SK-N-MC (cell line): ENCODE measurements at regions not wholly inside any gene's neighbourhood (a gene's known extent, or its start where the extent isn't known, plus 50 kb on each side); places are given as distances from the start of the nearest gene placed in this dataset.

Source experiments
- DNase-seq: peaks from one replicate; pipeline ENCODE4 v3.0.0-alpha.2; 2011; ENCODE audit warnings: low read depth, low spot score
- H3K27ac ChIP-seq: fragments of 200-600 bp; sonication (generic); 2 replicates; pipeline ENCODE4 v1.5.1; 2016; ENCODE audit warnings: mixed run types
- H3K36me3 ChIP-seq: fragments of 200-600 bp; sonication (generic); 2 replicates; pipeline ENCODE4 v1.6.1; 2017; ENCODE audit warnings: antibody characterized with exemption, low read length, mixed read lengths; ENCODE audit not compliant: insufficient read depth
- H3K4me3 ChIP-seq: fragments of 200-600 bp; sonication (generic); 2 replicates; pipeline ENCODE4 v1.5.1; 2016
- H3K9ac ChIP-seq: fragments of 200-600 bp; sonication (generic); 2 replicates; pipeline ENCODE4 v1.8.0; 2017; ENCODE audit warnings: mixed run types, mixed read lengths; ENCODE audit not compliant: insufficient read length
- H3K9me3 ChIP-seq: fragments of 200-600 bp; sonication (generic); 2 replicates; pipeline ENCODE4 v1.6.1; 2017; ENCODE audit warnings: low read depth, mild to moderate bottlenecking, antibody characterized with exemption, low read length, moderate library complexity, mixed read lengths
- EZH2 ChIP-seq: fragments of 200-600 bp; sonication (generic); IDR thresholded peaks from one replicate; pipeline ENCODE4 v1.6.1; 2017; ENCODE audit warnings: antibody characterized with exemption
- FOXP2 ChIP-seq: optimal IDR thresholded peaks from 2 replicates; pipeline ENCODE3; 2011; ENCODE audit warnings: mild to moderate bottlenecking, moderate library complexity; ENCODE audit not compliant: insufficient read depth; ENCODE audit errors: extremely low read length, control extremely low read depth
- POLR2AphosphoS5 ChIP-seq: IDR thresholded peaks from 2 replicates; pipeline ENCODE4 v1.6.1; 2012; ENCODE audit warnings: mild to moderate bottlenecking, low read depth, low read length, borderline replicate concordance

- TF ChIP-seq POLR2AphosphoS5 (no peak), EZH2 (no peak), FOXP2 (no peak)
- no peaks in the 10 kb centered on the region for H3K9me3 ChIP-seq
- H3K4me3 ChIP-seq = no peak overlapping the region
- no peak overlapping the region for H3K27ac ChIP-seq
- no peaks in the 10 kb centered on the region for H3K36me3 ChIP-seq
- DNase-seq = no peak
- H3K9ac ChIP-seq = no peak overlapping the region
Measured at GRCh38 chr14:38850664-38851063, 252.4 kb downstream of the SEC23A start.

- H3K36me3 ChIP-seq = no peaks in the 10 kb centered on the region
- no peak overlapping the region for H3K27ac ChIP-seq
- no peak for DNase-seq
- H3K9ac ChIP-seq = no peak overlapping the region
- H3K4me3 ChIP-seq = no peak overlapping the region
- TF ChIP-seq FOXP2 = no peak
- TF ChIP-seq EZH2 = no peak
- TF ChIP-seq POLR2AphosphoS5 = no peak
- no peaks in the 10 kb centered on the region for H3K9me3 ChIP-seq
Measured at GRCh38 chr14:38848243-38848935, 254.6 kb downstream of the SEC23A start.

GRCh38 chr14:38847161-38847560 lies 255.9 kb downstream of the SEC23A start:
- no peak for DNase-seq
- Histone ChIP-seq H3K9me3 (no peaks in the 10 kb centered on the region), H3K9ac (no peak overlapping the region), H3K4me3 (no peak overlapping the region), H3K27ac (no peak overlapping the region), H3K36me3 (no peaks in the 10 kb centered on the region)
- TF ChIP-seq FOXP2 (no peak), EZH2 (no peak), POLR2AphosphoS5 (no peak)

- no peak for DNase-seq
- no peak overlapping the region for H3K27ac ChIP-seq
- TF ChIP-seq POLR2AphosphoS5 (no peak), FOXP2 (no peak), EZH2 (no peak)
- no peaks in the 10 kb centered on the region for H3K9me3 ChIP-seq
- no peak overlapping the region for H3K4me3 ChIP-seq
- H3K36me3 ChIP-seq = no peaks in the 10 kb centered on the region
- H3K9ac ChIP-seq = no peak overlapping the region
Measured at GRCh38 chr14:38839694-38840365, 263.2 kb downstream of the SEC23A start.

- Histone ChIP-seq H3K4me3 (no peak overlapping the region), H3K9me3 (no peaks in the 10 kb centered on the region), H3K36me3 (no peaks in the 10 kb centered on the region), H3K9ac (no peak overlapping the region), H3K27ac (no peak overlapping the region)
- no peak for DNase-seq
- no peak for TF ChIP-seq FOXP2
Measured at GRCh38 chr14:38838979-38839323, 264.1 kb downstream of the SEC23A start.

GRCh38 chr14:38838049-38838978 lies 264.7 kb downstream of the SEC23A start:
- Histone ChIP-seq H3K27ac (no peak overlapping the region), H3K9me3 (no peaks in the 10 kb centered on the region), H3K4me3 (no peak overlapping the region), H3K36me3 (no peaks in the 10 kb centered on the region), H3K9ac (no peak overlapping the region)
- no peak for TF ChIP-seq POLR2AphosphoS5
- no peak for TF ChIP-seq FOXP2
- TF ChIP-seq EZH2 = no peak
- DNase-seq = no peak

- H3K9me3 ChIP-seq = no peaks in the 10 kb centered on the region
- no peak overlapping the region for H3K4me3 ChIP-seq
- no peak overlapping the region for H3K27ac ChIP-seq
- H3K9ac ChIP-seq = no peak overlapping the region
- H3K36me3 ChIP-seq = no peaks in the 10 kb centered on the region
- TF ChIP-seq POLR2AphosphoS5 = no peak
- no peak for TF ChIP-seq FOXP2
- TF ChIP-seq EZH2 = no peak
- DNase-seq = no peak
Measured at GRCh38 chr14:38837343-38838048, 265.5 kb downstream of the SEC23A start.

GRCh38 chr14:38836539-38836938 lies 266.5 kb downstream of the SEC23A start:
- Histone ChIP-seq H3K9me3 (no peaks in the 10 kb centered on the region), H3K4me3 (no peak overlapping the region), H3K27ac (no peak overlapping the region), H3K9ac (no peak overlapping the region), H3K36me3 (no peaks in the 10 kb centered on the region)
- TF ChIP-seq EZH2 (no peak), FOXP2 (no peak), POLR2AphosphoS5 (no peak)
- no peak for DNase-seq
